Mucosa of descending colon (tissue), 3 donors: ENCODE measurements at regions not wholly inside any gene's neighbourhood (a gene's known extent, or its start where the extent isn't known, plus 50 kb on each side); places are given as distances from the start of the nearest gene placed in this dataset.

Source experiments
- ATAC-seq: fragments of 200-7000 bp; cut with Tn5 transposase; one replicate; pipeline ENCODE4 v1.9.1; 2020; ENCODE audit warnings: mild to moderate bottlenecking, moderate library complexity
- DNase-seq, 3 donors: peaks; one replicate each; pipeline ENCODE4 v3.0.0-alpha.2; 2020
- H3K36me3 ChIP-seq: fragments of 200-600 bp; one replicate; pipeline ENCODE4 v1.8.0; 2021; ENCODE audit warnings: low read depth, mild to moderate bottlenecking
- H3K4me1 ChIP-seq: fragments of 200-600 bp; one replicate; pipeline ENCODE4 v1.8.0; 2021; ENCODE audit warnings: low read depth, mild to moderate bottlenecking
- H3K4me3 ChIP-seq: fragments of 200-600 bp; one replicate; pipeline ENCODE4 v1.8.0; 2021; ENCODE audit warnings: mild to moderate bottlenecking
- H3K9me3 ChIP-seq: fragments of 200-600 bp; one replicate; pipeline ENCODE4 v1.8.0; 2021; ENCODE audit warnings: mild to moderate bottlenecking
- CTCF ChIP-seq: fragments of 200-600 bp; IDR thresholded peaks from one replicate; pipeline ENCODE4 v1.8.0; 2022; ENCODE audit warnings: antibody characterized with exemption, mild to moderate bottlenecking
- intact Hi-C, 2 donors: fragments of 100-400 bp; cut with DNase I in 1 of 2; cut with micrococcal nuclease in 1 of 2; formaldehyde crosslinking; loops; one replicate each; pipeline versions ENCODE4 v1.11.0 to v1.11.1; 2022; cut with DNase I, micrococcal nuclease
- donor health status: DM: no; HTN: no; CAD: no; lungs with moderate emphysema.
- donor health status: DM: no; HTN: no; CAD: no.
- donor health status: DM: no; HTN: yes; CAD: no.

GRCh38 chr6:56400273-56400672, 152.9 kb upstream of the COL21A1 start:
- intact Hi-C loops = no loop called here
- no peak overlapping the region for H3K4me3 ChIP-seq
- DNase-seq (no peak), ATAC-seq (no peak)
- no peak for TF ChIP-seq CTCF
- H3K36me3 ChIP-seq = no peaks in the 10 kb centered on the region
- no peaks in the 10 kb centered on the region for H3K9me3 ChIP-seq
- peaks cover 8% of the 10 kb centered on the region for H3K4me1 ChIP-seq

- DNase-seq (no peak), ATAC-seq (peak; percentile 43)
- intact Hi-C loops = no loop called here
- H3K4me1 ChIP-seq = peaks cover 8% of the 10 kb centered on the region
- H3K36me3 ChIP-seq = no peaks in the 10 kb centered on the region
- H3K9me3 ChIP-seq = no peaks in the 10 kb centered on the region
- no peak overlapping the region for H3K4me3 ChIP-seq
- no peak for TF ChIP-seq CTCF
Measured at GRCh38 chr6:56399672-56400263, 152.4 kb upstream of the COL21A1 start.

DNA sequence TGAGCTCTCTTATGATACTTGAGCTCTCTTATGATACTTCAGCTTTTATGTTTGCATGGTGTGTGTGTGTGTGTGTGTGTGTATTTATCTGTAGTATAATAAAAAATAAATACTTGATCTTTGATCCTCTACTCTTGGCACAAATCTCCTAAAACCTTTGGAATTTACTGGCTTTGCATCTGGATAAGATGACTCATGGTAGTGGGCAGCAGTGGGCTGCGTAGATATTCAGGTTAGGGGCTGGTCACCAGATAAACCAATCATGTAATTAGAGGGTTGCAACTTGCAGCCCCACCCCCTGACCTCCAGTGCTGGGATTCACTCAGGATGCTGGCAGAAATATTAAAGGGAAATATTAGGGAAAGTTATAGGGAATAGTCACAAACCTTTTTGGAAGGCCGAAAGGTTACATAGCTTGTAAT, 151.9 kb upstream of the COL21A1 start:
- Histone ChIP-seq H3K9me3 (no peaks in the 10 kb centered on the region), H3K4me1 (peaks cover 8% of the 10 kb centered on the region), H3K4me3 (no peak overlapping the region), H3K36me3 (no peaks in the 10 kb centered on the region)
- no peak for ATAC-seq
- TF ChIP-seq CTCF = no peak
- DNase-seq = no peak
- intact Hi-C loops = no loop called here

GRCh38 chr6:56396435-56396834, 149.1 kb upstream of the COL21A1 start:
- intact Hi-C loops = no loop called here
- Histone ChIP-seq H3K9me3 (no peaks in the 10 kb centered on the region), H3K4me3 (no peak overlapping the region), H3K36me3 (no peaks in the 10 kb centered on the region), H3K4me1 (peaks cover 8% of the 10 kb centered on the region)
- TF ChIP-seq CTCF = no peak
- ATAC-seq (no peak), DNase-seq (no peak)

DNA sequence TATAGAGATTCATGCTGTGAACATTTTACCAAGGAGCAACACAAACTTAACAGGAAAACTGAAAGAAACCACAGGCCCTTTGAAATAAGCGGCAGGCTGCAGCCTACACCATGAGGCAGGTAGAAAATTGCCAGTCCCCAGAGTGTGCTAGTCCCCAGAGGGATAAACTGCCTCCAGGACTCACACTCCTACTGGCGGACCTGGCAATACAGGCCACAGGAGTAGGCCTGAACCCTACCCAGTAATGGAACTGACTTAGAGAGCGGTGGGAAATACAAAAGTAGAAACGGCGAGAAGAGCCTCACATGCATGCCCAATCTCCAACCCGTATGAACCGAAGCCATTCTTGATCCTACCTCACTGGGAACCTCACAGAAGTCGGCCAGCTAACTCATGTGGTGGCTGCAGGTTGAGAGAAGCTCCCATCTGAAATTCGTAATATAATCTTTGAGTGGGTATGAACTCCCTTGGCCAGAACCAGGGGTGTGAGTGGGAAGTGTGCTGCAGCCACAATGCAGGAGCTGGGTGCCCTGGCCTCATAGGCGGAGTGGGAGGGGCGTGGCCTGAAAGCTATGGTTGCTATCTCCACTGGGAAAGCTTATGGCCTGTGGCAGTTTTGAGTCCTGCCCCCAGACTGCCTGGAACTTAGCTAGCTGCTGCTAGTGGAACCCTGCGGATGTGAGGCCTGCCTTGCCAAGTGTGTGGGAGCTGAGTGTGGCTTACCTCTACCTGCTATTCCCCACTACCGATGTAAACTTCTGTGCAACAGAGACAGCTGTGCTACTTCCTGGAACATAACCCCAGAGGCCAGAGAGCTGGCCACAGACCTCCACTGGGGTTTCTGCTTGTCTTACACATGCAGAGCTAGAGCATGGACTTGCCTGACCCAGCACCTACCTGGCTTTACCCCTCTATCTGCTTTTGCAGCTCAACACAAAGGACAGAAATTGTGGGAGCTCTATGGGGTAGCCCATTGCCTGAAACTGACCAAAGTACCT, 146.5 kb upstream of the COL21A1 start:
- Histone ChIP-seq H3K4me1 (no peaks in the 10 kb centered on the region), H3K36me3 (no peaks in the 10 kb centered on the region), H3K4me3 (no peak overlapping the region), H3K9me3 (no peaks in the 10 kb centered on the region)
- ATAC-seq = peak; percentile 13
- no peak for DNase-seq
- intact Hi-C loops = no loop called here
- no peak for TF ChIP-seq CTCF
